Endothelial cell of umbilical vein (primary cell): ENCODE measurements at regions not wholly inside any gene's neighbourhood (a gene's known extent, or its start where the extent isn't known, plus 50 kb on each side); places are given as distances from the start of the nearest gene placed in this dataset.

Experiments used
- BruUV-seq: library from RNA; stranded (reverse); fragments of 400-500 nt; replicated peaks from 2 replicates; lab custom pipeline; 2021; lab: Mats Ljungman, UMichigan
- CTCF ChIA-PET: fragments of 300-600, 350-600 bp; sonication (Branson Sonifier 250); formaldehyde crosslinking; loops from one replicate; lab custom pipeline; 2021; ENCODE audit warnings: antibody characterized with exemption, inconsistent platforms; lab: Charles Lee
- POLR2A ChIA-PET: fragments of 300-600, 350-600 bp; sonication (Branson Sonifier 250); formaldehyde crosslinking; loops from one replicate; lab custom pipeline; 2021; ENCODE audit warnings: antibody characterized with exemption, inconsistent platforms; lab: Charles Lee
- DNase-seq: peaks from one replicate; pipeline ENCODE4 v3.0.0-alpha.2; 2011; ENCODE audit warnings: low read depth, low spot score
- FAIRE-seq: peaks from 2 replicates; lab custom pipeline; 2011; peaks lifted over from hg19 to GRCh38; lab: Jason Lieb, UNC
- H2AFZ ChIP-seq: 2 replicates; pipeline ENCODE4 v1.6.0; 2012; ENCODE audit warnings: low read depth, low read length, control low read depth, inconsistent platforms
- H3K27ac ChIP-seq: 2 replicates; pipeline ENCODE4 v1.5.1; 2011; ENCODE audit warnings: low read depth, mild to moderate bottlenecking, control low read depth, low read length, moderate library complexity; ENCODE audit not compliant: insufficient read depth
- H3K27me3 ChIP-seq, 2 experiments: 2 replicates each; pipeline versions ENCODE4 v1.6.0 to v1.6.1; 2011; ENCODE audit warnings: low read length in 2 of 2, mixed read lengths in 1 of 2; ENCODE audit not compliant: control insufficient read depth in 2 of 2, insufficient read depth in 2 of 2
- H3K36me3 ChIP-seq, 2 experiments: 2 replicates in 1 of 2; 3 replicates in 1 of 2; pipeline ENCODE4 v1.5.1; 2011; ENCODE audit warnings: low read length in 2 of 2, mild to moderate bottlenecking in 1 of 2, moderate library complexity in 1 of 2; ENCODE audit not compliant: control insufficient read depth in 2 of 2, insufficient read depth in 2 of 2; ENCODE audit errors: extremely low read depth in 1 of 2
- H3K4me1 ChIP-seq: 3 replicates; pipeline ENCODE4 v1.5.1; 2011; ENCODE audit warnings: mild to moderate bottlenecking, low read length; ENCODE audit not compliant: control insufficient read depth, insufficient read depth; ENCODE audit errors: extremely low read depth
- H3K4me2 ChIP-seq: 2 replicates; pipeline ENCODE4 v1.6.1; 2011; ENCODE audit warnings: low read length, control low read depth, mixed read lengths; ENCODE audit not compliant: insufficient read depth
- H3K4me3 ChIP-seq, 3 experiments: fragments of 200-600 bp in 1 of 3; sonication (generic), shearing (Covaris generic) in 1 of 3; replicated peaks in 1 of 3; 2 replicates each; pipeline ENCODE4 v1.5.1; 2011 to 2016; ENCODE audit warnings: control low read depth in 3 of 3, low read length in 3 of 3, mild to moderate bottlenecking in 2 of 3, inconsistent platforms in 1 of 3, low read depth in 1 of 3, moderate library complexity in 1 of 3; ENCODE audit not compliant: insufficient read depth in 1 of 3
- H3K79me2 ChIP-seq: 2 replicates; pipeline ENCODE4 v1.6.0; 2012; ENCODE audit warnings: low read length, inconsistent platforms; ENCODE audit not compliant: control insufficient read depth, insufficient read depth
- H3K9ac ChIP-seq: replicated peaks from 2 replicates; pipeline ENCODE3; 2011; ENCODE audit warnings: low read length, control low read depth; ENCODE audit not compliant: insufficient read depth; ENCODE audit errors: extremely low read depth
- H3K9me1 ChIP-seq: replicated peaks from 3 replicates; pipeline ENCODE4 v1.6.0; 2011; ENCODE audit warnings: mild to moderate bottlenecking, low read length; ENCODE audit not compliant: control insufficient read depth, insufficient read depth; ENCODE audit errors: extremely low read depth
- H3K9me3 ChIP-seq: replicated peaks from 2 replicates; pipeline ENCODE4 v1.5.1; 2012; ENCODE audit warnings: low read length, inconsistent platforms; ENCODE audit not compliant: control insufficient read depth, insufficient read depth
- H4K20me1 ChIP-seq: replicated peaks from 2 replicates; pipeline ENCODE3; 2011; ENCODE audit warnings: mild to moderate bottlenecking, low read length; ENCODE audit not compliant: control insufficient read depth, insufficient read depth; ENCODE audit errors: extremely low read depth
- CTCF ChIP-seq, 2 donors: IDR thresholded peaks; 1 replicate in 1 of 2; 2 replicates in 1 of 2; pipeline ENCODE4 v1.5.1; 2011; ENCODE audit warnings: low read length in 2 of 2, mild to moderate bottlenecking in 2 of 2, moderate library complexity in 2 of 2, control low read depth in 1 of 2, inconsistent platforms in 1 of 2, low read depth in 1 of 2; ENCODE audit not compliant: insufficient read depth in 1 of 2; ENCODE audit errors: extremely low read depth in 1 of 2
- EZH2 ChIP-seq: IDR thresholded peaks from 2 replicates; pipeline ENCODE4 v1.6.1; 2012; ENCODE audit warnings: borderline replicate concordance, low read depth, mild to moderate bottlenecking, moderate library complexity, low read length, inconsistent platforms; ENCODE audit not compliant: severe bottlenecking
- FOS ChIP-seq: IDR thresholded peaks from 2 replicates; pipeline ENCODE4 v1.6.1; 2011; ENCODE audit warnings: mild to moderate bottlenecking, low read length, moderate library complexity, borderline replicate concordance; ENCODE audit not compliant: insufficient read depth
- GATA2 ChIP-seq: IDR thresholded peaks from 2 replicates; pipeline ENCODE4 v1.7.0; 2011; ENCODE audit warnings: low read depth, mild to moderate bottlenecking, moderate library complexity, mixed read lengths, low read length; ENCODE audit not compliant: insufficient read length, insufficient read depth
- JUN ChIP-seq: IDR thresholded peaks from 2 replicates; pipeline ENCODE4 v1.6.1; 2011; ENCODE audit warnings: borderline replicate concordance, low read depth; ENCODE audit not compliant: insufficient read length, insufficient read depth
- MAX ChIP-seq: IDR thresholded peaks from 2 replicates; pipeline ENCODE4 v1.6.1; 2011; ENCODE audit not compliant: insufficient read depth, insufficient read length
- MYC ChIP-seq: IDR thresholded peaks from one replicate; pipeline ENCODE4 v1.6.1; 2011; ENCODE audit warnings: mild to moderate bottlenecking, low read depth, low read length
- POLR2A ChIP-seq: IDR thresholded peaks from 2 replicates; pipeline ENCODE4 v1.6.1; 2012; ENCODE audit warnings: low read depth, mild to moderate bottlenecking, control low read depth, low read length
- POLR2AphosphoS5 ChIP-seq: IDR thresholded peaks from 2 replicates; pipeline ENCODE4 v1.6.1; 2012; ENCODE audit warnings: low read depth, mild to moderate bottlenecking, control low read depth, low read length, moderate library complexity; ENCODE audit not compliant: insufficient read depth
- dilution Hi-C: fragments of 300-500 bp; cut with MboI; formaldehyde crosslinking; loops from one replicate; pipeline ENCODE4 v1.15.0; 2019; ENCODE audit warnings: low sequenced_read_pairs; ENCODE audit not compliant: extremely low pct_ligation_motif_present
- intact Hi-C: fragments of 100-400 bp; cut with micrococcal nuclease; formaldehyde crosslinking; loops from one replicate; pipeline ENCODE4 v1.10.0; 2022

GRCh38 chr2:60334610-60335009, 218.8 kb downstream of the BCL11A start:
- FAIRE-seq: no peak
- Histone ChIP-seq H3K4me2 (no peak overlapping the region), H3K36me3 (no peaks in the 10 kb centered on the region), H3K9ac (no peak overlapping the region), H3K27ac (no peak overlapping the region), H3K9me3 (no peaks in the 10 kb centered on the region), H3K4me1 (no peaks in the 10 kb centered on the region), H2AFZ (no peak overlapping the region), H3K27me3 (no peaks in the 10 kb centered on the region), H4K20me1 (no peaks in the 10 kb centered on the region), H3K79me2 (no peaks in the 10 kb centered on the region), H3K9me1 (no peaks in the 10 kb centered on the region), H3K4me3 (no peak overlapping the region)
- ChIA-PET CTCF (interaction anchor here (1.3 kb wide), 1 partner anchor 340 kb away, joined by 3 read pairs; no protein-coding TSS in a partner anchor), POLR2A (no interaction called here)
- dilution Hi-C loops (no loop called here), intact Hi-C loops (no loop called here)
- DNase-seq: no peak
- TF ChIP-seq JUN: no peak
- no peak for TF ChIP-seq MYC
- no peak for TF ChIP-seq FOS
- no peak for TF ChIP-seq EZH2
- TF ChIP-seq GATA2: no peak
- no peak for TF ChIP-seq CTCF (IDR thresholded peaks at IDR 0.05; ENCODE audit: extremely low read depth in 1 of 2, insufficient read depth in 1 of 2, low read depth in 1 of 2, low read length in 2 of 2)
- TF ChIP-seq POLR2AphosphoS5: no peak
- TF ChIP-seq MAX: no peak
- no peak for TF ChIP-seq POLR2A
- no TSS peak for BruUV-seq
